Epithelial cell of esophagus (primary cell): ENCODE measurements at regions not wholly inside any gene's neighbourhood (a gene's known extent, or its start where the extent isn't known, plus 50 kb on each side); places are given as distances from the start of the nearest gene placed in this dataset.

Source experiments
- DNase-seq: peaks from one replicate; pipeline ENCODE4 v3.0.0; 2010; ENCODE audit warnings: low read depth
- H3K4me3 ChIP-seq: 2 replicates; pipeline ENCODE4 v1.5.1; 2011; ENCODE audit warnings: mild to moderate bottlenecking, low read length, control low read depth
- TF ChIP-seq, protein P1 (sequence below): IDR thresholded peaks from 2 replicates; pipeline ENCODE4 v1.5.1; 2011; ENCODE audit warnings: low read depth, mild to moderate bottlenecking, low read length, control low read depth, inconsistent platforms; ENCODE audit not compliant: insufficient read depth; ENCODE audit errors: missing control alignments

DNA sequence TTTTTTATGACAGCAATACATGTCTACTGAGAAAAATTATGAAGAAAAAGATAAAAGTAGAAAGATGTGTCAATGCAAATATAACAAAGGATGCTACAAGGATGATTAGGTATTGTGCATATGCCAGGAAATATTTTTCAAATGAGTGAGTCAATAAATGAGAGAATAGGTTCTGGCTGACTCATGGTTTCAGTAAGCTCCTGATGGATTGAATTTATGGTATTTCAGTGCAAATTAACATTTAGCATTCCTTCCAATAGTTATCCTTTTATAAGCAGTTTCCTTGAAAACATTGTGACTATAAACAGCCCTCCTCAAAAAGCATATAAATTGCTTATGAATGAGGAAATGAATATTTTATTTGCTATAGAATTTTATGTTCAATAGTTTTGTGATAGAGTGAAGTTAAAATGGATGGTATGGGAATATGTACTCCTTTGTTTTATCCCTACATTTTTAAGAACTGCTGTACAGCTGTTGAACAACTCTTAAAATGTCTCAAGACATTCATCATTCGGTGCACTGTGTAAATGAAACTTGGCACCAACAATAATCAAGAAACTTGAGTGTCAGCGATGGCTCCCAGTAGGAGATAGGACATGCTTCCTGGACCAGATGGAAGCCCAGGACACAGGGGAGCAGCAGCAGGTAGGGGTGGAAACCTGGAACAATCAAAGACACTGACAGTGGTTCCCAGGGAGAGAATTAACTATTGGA, 144.7 kb downstream of the PMAIP1 start:
- H3K4me3 ChIP-seq: no peak overlapping the region
- TF ChIP-seq, protein P1, sequence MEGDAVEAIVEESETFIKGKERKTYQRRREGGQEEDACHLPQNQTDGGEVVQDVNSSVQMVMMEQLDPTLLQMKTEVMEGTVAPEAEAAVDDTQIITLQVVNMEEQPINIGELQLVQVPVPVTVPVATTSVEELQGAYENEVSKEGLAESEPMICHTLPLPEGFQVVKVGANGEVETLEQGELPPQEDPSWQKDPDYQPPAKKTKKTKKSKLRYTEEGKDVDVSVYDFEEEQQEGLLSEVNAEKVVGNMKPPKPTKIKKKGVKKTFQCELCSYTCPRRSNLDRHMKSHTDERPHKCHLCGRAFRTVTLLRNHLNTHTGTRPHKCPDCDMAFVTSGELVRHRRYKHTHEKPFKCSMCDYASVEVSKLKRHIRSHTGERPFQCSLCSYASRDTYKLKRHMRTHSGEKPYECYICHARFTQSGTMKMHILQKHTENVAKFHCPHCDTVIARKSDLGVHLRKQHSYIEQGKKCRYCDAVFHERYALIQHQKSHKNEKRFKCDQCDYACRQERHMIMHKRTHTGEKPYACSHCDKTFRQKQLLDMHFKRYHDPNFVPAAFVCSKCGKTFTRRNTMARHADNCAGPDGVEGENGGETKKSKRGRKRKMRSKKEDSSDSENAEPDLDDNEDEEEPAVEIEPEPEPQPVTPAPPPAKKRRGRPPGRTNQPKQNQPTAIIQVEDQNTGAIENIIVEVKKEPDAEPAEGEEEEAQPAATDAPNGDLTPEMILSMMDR: no peak
- peak; percentile 81 for DNase-seq

DNA sequence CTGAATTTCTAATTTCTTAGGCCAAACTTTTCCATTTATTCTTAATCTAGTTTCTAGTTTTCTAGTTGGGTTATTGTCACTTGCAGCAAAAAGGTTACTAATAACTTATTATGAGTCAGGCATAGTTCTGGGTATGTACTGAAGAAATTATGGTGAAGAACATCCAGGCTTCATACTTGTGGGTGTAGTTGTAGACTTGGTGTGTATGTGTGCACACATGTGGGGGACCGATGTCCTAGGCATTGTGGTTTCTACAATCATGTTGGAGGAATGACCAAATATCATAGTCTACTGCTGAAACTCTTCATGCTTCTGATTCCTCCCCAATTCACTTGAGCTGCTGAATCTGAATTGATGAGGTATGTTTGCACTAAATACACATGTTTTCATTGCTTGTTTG, 141.2 kb downstream of the PMAIP1 start:
- TF ChIP-seq, protein P1: no peak
- H3K4me3 ChIP-seq: no peak overlapping the region
- DNase-seq: no peak

DNA sequence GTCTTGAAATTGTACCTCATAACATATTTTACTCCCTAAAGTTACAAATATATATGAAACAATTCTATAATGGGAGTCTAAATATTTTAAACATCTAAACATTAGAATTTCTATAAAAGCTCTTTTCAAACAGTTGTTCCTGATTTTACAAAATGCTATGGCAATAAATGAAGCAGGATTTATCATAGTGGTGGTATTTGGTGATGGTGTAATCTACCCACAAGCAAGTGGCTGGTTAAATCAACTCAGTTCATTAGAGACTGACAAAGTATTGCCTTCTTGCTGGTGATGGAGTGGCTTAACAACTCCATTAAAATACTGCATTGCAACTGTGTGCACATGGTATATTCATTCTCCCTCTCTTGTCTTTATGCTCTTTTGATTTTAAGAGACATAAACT, 138.9 kb downstream of the PMAIP1 start:
- DNase-seq: no peak
- TF ChIP-seq, protein P1: no peak
- H3K4me3 ChIP-seq: no peak overlapping the region

DNA sequence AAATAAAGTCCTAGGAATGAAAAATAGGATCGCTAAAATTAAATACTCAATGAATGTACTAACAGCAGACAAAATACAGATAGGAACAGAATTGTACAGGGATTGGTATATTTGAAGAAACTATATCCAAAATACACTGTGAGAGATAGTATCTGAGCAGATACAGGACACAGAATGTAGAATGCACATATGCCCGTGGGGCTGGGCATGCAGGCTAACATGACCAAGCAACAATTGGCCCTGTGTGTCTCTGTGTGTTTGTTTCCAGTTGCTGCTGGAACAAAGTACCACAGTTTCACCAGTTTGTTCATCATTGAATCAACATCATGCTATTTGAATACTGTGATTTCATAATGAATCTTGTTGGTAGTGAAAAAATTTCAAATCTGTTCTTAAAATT, 127.6 kb downstream of the PMAIP1 start:
- no peak overlapping the region for H3K4me3 ChIP-seq
- TF ChIP-seq, protein P1: no peak
- DNase-seq: peak; percentile 28

DNA sequence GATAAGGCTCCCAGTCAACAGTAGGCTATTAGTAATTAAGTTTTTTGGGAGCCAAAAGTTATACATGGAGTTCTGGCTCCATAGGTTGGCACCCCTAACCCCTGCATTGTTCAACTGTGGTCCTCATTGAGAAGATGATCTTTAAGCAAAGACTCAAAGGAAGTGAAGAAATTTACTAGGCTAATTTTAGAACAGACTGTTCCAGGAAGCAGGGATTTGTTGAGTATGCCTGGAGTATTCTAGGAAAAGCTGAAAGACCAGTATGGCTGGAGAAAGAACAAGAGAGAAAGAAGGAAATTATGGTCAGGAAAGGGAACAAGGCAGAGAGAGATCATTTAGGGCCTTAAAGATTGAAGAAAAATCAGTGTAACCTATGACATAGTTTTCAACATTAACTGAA, 125.1 kb downstream of the PMAIP1 start:
- TF ChIP-seq, protein P1: no peak
- DNase-seq: no peak
- no peak overlapping the region for H3K4me3 ChIP-seq

DNA sequence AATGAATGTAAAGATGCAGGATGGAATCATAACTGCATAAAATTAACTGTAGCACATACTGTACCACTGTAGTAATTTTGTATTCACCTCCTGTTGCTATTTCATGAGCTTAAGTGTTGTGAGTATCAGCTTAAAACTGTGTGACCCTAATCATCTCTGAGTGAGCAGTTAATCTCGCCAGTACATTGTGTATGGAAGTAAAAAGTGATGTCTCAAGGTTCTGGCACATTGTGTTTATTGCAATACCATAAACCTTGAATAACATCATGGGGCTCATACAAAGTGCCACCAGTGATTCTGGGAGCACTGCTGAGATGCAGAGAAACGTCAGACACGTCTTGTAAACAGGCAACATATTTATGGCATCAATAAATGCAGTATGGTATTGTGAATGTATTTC, 124.5 kb downstream of the PMAIP1 start:
- no peak overlapping the region for H3K4me3 ChIP-seq
- DNase-seq: no peak
- TF ChIP-seq, protein P1: no peak

DNA sequence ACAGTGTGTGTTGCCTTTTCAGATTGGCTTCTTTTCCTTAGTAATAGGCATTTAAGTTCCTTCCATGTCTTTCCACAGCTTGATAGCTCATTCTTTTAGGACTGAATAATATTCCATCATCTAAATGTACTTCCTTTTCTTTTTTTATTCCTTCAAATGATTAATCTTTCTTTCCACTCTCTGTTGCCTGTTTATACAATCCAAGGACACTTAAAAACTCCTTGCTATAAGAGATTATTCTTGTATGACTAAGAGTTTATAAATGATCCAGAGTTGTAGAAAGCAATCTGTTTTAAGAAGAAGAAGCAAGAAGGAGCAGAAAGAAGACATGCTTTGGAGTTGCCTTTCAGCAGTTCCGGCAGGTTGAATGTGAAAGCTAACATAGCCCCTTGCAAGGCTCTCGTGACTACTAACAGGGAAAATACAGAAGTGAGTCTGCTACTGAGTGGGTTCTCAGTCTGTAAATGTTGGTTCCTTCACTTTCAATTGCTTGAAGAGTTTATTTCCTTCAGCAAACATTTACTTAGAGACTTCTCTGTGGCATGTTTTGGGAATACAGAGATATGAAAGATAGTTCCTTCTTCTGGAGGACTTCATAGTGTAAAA, 123.0 kb downstream of the PMAIP1 start:
- no peak overlapping the region for H3K4me3 ChIP-seq
- DNase-seq: no peak
- TF ChIP-seq, protein P1: no peak
